Thoracic aorta (tissue), 2 donors: ENCODE measurements at regions not wholly inside any gene's neighbourhood (a gene's known extent, or its start where the extent isn't known, plus 50 kb on each side); places are given as distances from the start of the nearest gene placed in this dataset.

ENCODE experiments used
- ATAC-seq: fragments of 150-250 bp; one replicate; pipeline ENCODE4 v1.8.0; 2017; ENCODE audit warnings: low read depth; ENCODE audit not compliant: insufficient number of reproducible peaks, low FRiP score
- DNase-seq: peaks from one replicate; pipeline ENCODE4 v3.0.0-alpha.2; 2020; ENCODE audit warnings: low spot score
- H3K27ac ChIP-seq, 2 donors: fragments of 200-600 bp; sonication (generic); 1 replicate in 1 of 2; 2 replicates in 1 of 2; pipeline ENCODE4 v1.5.1; 2016; ENCODE audit warnings: mild to moderate bottlenecking in 2 of 2, moderate library complexity in 2 of 2
- H3K27me3 ChIP-seq: fragments of 200-600 bp; sonication (generic); replicated peaks from 2 replicates; pipeline ENCODE4 v1.6.0; 2016; ENCODE audit warnings: mild to moderate bottlenecking; ENCODE audit not compliant: insufficient read depth
- H3K36me3 ChIP-seq: fragments of 200-600 bp; sonication (generic); one replicate; pipeline ENCODE4 v1.5.1; 2016
- H3K4me1 ChIP-seq, 2 donors: fragments of 200-600 bp; sonication (generic); 1 replicate in 1 of 2; 2 replicates in 1 of 2; pipeline versions ENCODE4 v1.5.1 to v1.6.0; 2016; ENCODE audit warnings: low read depth in 2 of 2, mild to moderate bottlenecking in 1 of 2; ENCODE audit not compliant: control insufficient read depth in 1 of 2
- H3K4me3 ChIP-seq: fragments of 200-600 bp; sonication (generic); 2 replicates; pipeline ENCODE4 v1.5.1; 2016; ENCODE audit warnings: mild to moderate bottlenecking
- H3K9me3 ChIP-seq: fragments of 200-600 bp; sonication (generic); 2 replicates; pipeline ENCODE4 v1.5.1; 2016
- TF ChIP-seq, protein P1 (sequence below): fragments of 200-600 bp; sonication (generic); IDR thresholded peaks from one replicate; pipeline ENCODE4 v1.5.1; 2019; ENCODE audit warnings: antibody characterized with exemption

DNA sequence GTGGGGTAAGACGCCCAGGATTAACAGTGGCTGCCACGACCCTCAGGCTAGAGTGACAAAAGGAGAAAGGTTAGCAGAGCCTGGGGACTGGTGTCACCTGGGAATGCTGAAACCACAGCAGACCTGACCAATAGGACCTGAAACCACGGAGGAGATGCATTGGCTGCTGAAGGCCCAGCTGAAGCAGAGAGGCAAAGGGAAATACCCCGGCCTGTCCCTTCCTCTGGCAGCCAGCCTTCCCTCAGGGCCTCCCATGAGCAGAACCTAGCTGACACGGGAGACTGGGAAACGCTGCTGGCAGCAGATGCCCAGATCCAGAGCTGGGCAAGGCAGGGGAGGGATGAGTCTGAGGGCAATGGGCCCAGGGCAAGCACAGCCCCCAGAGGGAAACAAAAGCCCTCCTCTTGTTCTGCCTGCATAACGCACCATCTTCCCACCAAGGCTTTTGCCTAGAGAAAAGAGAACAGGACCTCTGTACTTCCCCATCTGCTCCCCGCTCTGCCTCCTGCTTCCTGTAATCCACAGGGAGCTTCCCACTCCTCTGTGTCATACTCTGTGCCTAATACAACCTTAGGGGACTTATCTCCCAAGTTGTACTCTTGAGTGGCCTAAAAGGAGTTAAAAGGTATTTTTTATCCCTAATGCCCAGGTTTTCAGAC, 216.2 kb downstream of the ABHD5 start:
- Histone ChIP-seq H3K4me1 (no peaks in the 10 kb centered on the region), H3K36me3 (no peaks in the 10 kb centered on the region), H3K27ac (no peak overlapping the region), H3K4me3 (no peak overlapping the region), H3K27me3 (no peaks in the 10 kb centered on the region), H3K9me3 (no peaks in the 10 kb centered on the region)
- DNase-seq (no peak), ATAC-seq (no peak)
- TF ChIP-seq, protein P1, sequence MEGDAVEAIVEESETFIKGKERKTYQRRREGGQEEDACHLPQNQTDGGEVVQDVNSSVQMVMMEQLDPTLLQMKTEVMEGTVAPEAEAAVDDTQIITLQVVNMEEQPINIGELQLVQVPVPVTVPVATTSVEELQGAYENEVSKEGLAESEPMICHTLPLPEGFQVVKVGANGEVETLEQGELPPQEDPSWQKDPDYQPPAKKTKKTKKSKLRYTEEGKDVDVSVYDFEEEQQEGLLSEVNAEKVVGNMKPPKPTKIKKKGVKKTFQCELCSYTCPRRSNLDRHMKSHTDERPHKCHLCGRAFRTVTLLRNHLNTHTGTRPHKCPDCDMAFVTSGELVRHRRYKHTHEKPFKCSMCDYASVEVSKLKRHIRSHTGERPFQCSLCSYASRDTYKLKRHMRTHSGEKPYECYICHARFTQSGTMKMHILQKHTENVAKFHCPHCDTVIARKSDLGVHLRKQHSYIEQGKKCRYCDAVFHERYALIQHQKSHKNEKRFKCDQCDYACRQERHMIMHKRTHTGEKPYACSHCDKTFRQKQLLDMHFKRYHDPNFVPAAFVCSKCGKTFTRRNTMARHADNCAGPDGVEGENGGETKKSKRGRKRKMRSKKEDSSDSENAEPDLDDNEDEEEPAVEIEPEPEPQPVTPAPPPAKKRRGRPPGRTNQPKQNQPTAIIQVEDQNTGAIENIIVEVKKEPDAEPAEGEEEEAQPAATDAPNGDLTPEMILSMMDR = no peak

DNA sequence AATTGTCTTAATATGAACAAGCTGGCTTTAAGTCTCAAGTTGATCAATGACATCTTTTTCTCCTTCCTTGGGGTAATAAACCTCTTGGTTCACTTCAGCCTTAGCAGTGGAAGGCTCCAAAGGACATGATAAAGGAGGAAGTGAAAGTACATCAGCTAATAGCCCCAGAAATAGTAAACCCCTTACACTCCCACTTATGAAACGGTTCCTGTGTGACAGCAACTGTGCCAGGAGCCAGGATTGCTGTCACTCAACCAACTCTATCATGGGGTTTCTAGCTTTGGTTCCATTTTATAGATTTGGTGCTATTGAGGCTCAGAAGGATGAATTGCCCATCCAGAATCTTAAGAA, 216.7 kb downstream of the ABHD5 start:
- Histone ChIP-seq H3K27me3 (no peaks in the 10 kb centered on the region), H3K27ac (no peak overlapping the region), H3K9me3 (no peaks in the 10 kb centered on the region), H3K36me3 (no peaks in the 10 kb centered on the region), H3K4me1 (no peaks in the 10 kb centered on the region), H3K4me3 (no peak overlapping the region)
- ATAC-seq = no peak
- TF ChIP-seq, protein P1 = no peak
- DNase-seq = no peak

DNA sequence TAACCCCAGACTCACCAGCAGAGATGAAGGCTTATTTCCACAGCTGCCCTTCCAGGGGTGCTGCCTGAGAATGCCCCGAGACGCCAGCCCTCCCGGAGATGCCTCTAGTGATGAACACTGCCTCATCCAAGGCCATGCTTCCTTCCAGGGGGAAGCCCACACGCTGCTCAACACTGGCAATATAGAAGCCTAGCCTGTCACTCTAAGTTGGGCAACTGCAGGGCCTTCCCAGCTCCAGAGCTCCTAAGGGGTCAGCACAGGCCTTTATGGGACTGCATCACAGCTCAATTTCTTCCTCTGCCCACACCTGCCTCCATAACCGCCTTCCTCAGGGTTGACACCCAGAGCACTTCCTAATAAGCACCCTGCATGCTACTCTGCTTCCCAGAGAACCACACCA, 217.7 kb downstream of the ABHD5 start:
- ATAC-seq (no peak), DNase-seq (no peak)
- Histone ChIP-seq H3K36me3 (no peaks in the 10 kb centered on the region), H3K27ac (no peak overlapping the region), H3K9me3 (no peaks in the 10 kb centered on the region), H3K4me1 (no peaks in the 10 kb centered on the region), H3K27me3 (no peaks in the 10 kb centered on the region), H3K4me3 (no peak overlapping the region)
- TF ChIP-seq, protein P1 = no peak

DNA sequence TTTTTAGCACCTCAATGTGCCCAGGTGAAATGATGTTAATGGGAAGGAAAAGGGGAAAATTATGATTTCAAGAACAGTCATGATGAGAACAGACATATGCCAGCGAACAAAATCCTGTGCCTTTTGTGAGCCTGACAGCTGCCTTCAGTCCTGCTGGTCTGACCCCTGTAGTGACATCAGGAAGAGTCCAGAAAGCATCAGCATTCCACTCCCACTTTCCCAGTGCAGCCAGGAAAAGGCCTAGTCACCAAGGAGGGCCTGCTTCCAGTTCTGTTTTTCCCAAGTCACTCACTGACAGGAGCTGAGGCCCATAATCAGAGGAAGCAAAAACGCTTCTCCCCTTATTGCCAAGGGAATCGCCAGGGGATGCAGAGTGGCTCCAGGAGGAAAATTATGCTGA, 218.4 kb downstream of the ABHD5 start:
- DNase-seq = no peak
- H3K4me1 ChIP-seq = no peaks in the 10 kb centered on the region
- H3K27me3 ChIP-seq = no peaks in the 10 kb centered on the region
- H3K4me3 ChIP-seq = no peak overlapping the region
- ATAC-seq = no peak
- H3K9me3 ChIP-seq = no peaks in the 10 kb centered on the region
- H3K27ac ChIP-seq = no peak overlapping the region
- TF ChIP-seq, protein P1 = no peak
- H3K36me3 ChIP-seq = no peaks in the 10 kb centered on the region

DNA sequence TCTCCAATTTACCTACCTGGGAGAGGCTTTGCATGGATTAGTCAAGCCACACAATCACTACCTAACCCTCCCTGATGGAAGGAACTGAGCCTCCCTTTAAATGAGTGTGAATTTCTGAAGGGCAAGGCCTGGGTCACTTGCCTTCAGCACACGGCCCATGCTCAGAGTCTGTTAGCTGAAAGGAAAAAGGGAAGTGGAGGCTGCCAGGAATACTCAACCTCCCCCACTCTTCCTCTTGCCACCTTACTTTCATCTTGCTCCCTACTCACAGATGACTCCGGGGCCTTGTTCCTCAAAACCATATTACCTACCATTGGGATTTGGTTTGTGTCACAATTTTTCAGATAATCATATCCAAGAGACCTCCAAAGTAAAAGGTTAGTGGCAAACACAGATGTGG, 220.0 kb downstream of the ABHD5 start:
- no peaks in the 10 kb centered on the region for H3K9me3 ChIP-seq
- H3K36me3 ChIP-seq = no peaks in the 10 kb centered on the region
- TF ChIP-seq, protein P1 = no peak
- H3K27me3 ChIP-seq = no peaks in the 10 kb centered on the region
- no peaks in the 10 kb centered on the region for H3K4me1 ChIP-seq
- H3K4me3 ChIP-seq = no peak overlapping the region
- DNase-seq (no peak), ATAC-seq (no peak)
- H3K27ac ChIP-seq = no peak overlapping the region
